Mesenchymal stem cell (in vitro differentiated cells and primary cell): ENCODE measurements at regions not wholly inside any gene's neighbourhood (a gene's known extent, or its start where the extent isn't known, plus 50 kb on each side); places are given as distances from the start of the nearest gene placed in this dataset.

Source experiments
- DNase-seq: peaks from one replicate; pipeline ENCODE4 v3.0.0-alpha.2; 2013
- H2AFZ ChIP-seq: one replicate; pipeline ENCODE4 v1.6.1; 2013; ENCODE audit warnings: low read depth, mild to moderate bottlenecking, control low read depth, inconsistent platforms, low read length, moderate library complexity
- H2AK5ac ChIP-seq: 2 replicates; pipeline ENCODE4 v1.6.1; 2013; ENCODE audit warnings: low read length, moderate library complexity, mild to moderate bottlenecking, inconsistent platforms; ENCODE audit not compliant: severe bottlenecking
- H2BK120ac ChIP-seq: one replicate; pipeline ENCODE4 v1.6.1; 2013; ENCODE audit warnings: low read depth, mild to moderate bottlenecking, inconsistent platforms, low read length, moderate library complexity
- H2BK12ac ChIP-seq, 2 experiments: one replicate each; pipeline ENCODE4 v1.6.1; 2013; ENCODE audit warnings: inconsistent platforms in 2 of 2, low read length in 2 of 2, mild to moderate bottlenecking in 2 of 2, moderate library complexity in 2 of 2, control low read depth in 1 of 2
- H2BK15ac ChIP-seq: one replicate; pipeline ENCODE4 v1.6.1; 2013; ENCODE audit warnings: mild to moderate bottlenecking, low read depth, inconsistent platforms; ENCODE audit not compliant: poor library complexity, severe bottlenecking
- H2BK5ac ChIP-seq: 2 replicates; pipeline ENCODE4 v1.6.1; 2013; ENCODE audit warnings: low read depth, mild to moderate bottlenecking, low read length, control low read depth, inconsistent platforms; ENCODE audit not compliant: poor library complexity, severe bottlenecking
- H3K14ac ChIP-seq, 2 experiments: one replicate each; pipeline ENCODE4 v1.6.1; 2013; ENCODE audit warnings: inconsistent platforms in 2 of 2, low read length in 2 of 2, control low read depth in 1 of 2, mild to moderate bottlenecking in 1 of 2, moderate library complexity in 1 of 2
- H3K18ac ChIP-seq, 2 experiments: one replicate each; pipeline ENCODE4 v1.6.1; 2013; ENCODE audit warnings: inconsistent platforms in 2 of 2, low read length in 2 of 2, control low read depth in 1 of 2, low read depth in 1 of 2, mild to moderate bottlenecking in 1 of 2
- H3K23ac ChIP-seq, 2 experiments: one replicate each; pipeline ENCODE4 v1.6.1; 2013; ENCODE audit warnings: inconsistent platforms in 2 of 2, low read length in 2 of 2, mild to moderate bottlenecking in 2 of 2, moderate library complexity in 2 of 2, control low read depth in 1 of 2
- H3K27ac ChIP-seq: 2 replicates; pipeline ENCODE4 v1.5.1; 2013; ENCODE audit warnings: mild to moderate bottlenecking, moderate library complexity, low read length, control low read depth, inconsistent platforms; ENCODE audit not compliant: poor library complexity, severe bottlenecking
- H3K27me3 ChIP-seq, 2 experiments: 2 replicates each; pipeline versions ENCODE4 v1.6.1 to v1.7.0; 2013; ENCODE audit warnings: low read length in 2 of 2, mild to moderate bottlenecking in 2 of 2, moderate library complexity in 2 of 2, control low read depth in 1 of 2, inconsistent platforms in 1 of 2; ENCODE audit not compliant: control insufficient read depth in 1 of 2, insufficient read depth in 1 of 2
- H3K36me3 ChIP-seq, 2 experiments: 2 replicates each; pipeline versions ENCODE4 v1.6.1 to v1.7.0; 2013; ENCODE audit warnings: low read length in 2 of 2, control low read depth in 1 of 2, inconsistent platforms in 1 of 2, low read depth in 1 of 2, mild to moderate bottlenecking in 1 of 2; ENCODE audit not compliant: insufficient read depth in 2 of 2, control insufficient read depth in 1 of 2
- H3K4ac ChIP-seq, 2 experiments: one replicate each; pipeline ENCODE4 v1.6.1; 2013; ENCODE audit warnings: inconsistent platforms in 2 of 2, low read length in 2 of 2, mild to moderate bottlenecking in 2 of 2, moderate library complexity in 2 of 2, control low read depth in 1 of 2, low read depth in 1 of 2
- H3K4me1 ChIP-seq: 2 replicates; pipeline ENCODE4 v1.6.1; 2013; ENCODE audit warnings: low read depth, low read length, control low read depth; ENCODE audit not compliant: control insufficient read depth, insufficient read depth
- H3K4me2 ChIP-seq: 2 replicates; pipeline ENCODE4 v1.6.1; 2013; ENCODE audit warnings: low read length, mild to moderate bottlenecking, inconsistent platforms; ENCODE audit not compliant: poor library complexity, severe bottlenecking
- H3K4me3 ChIP-seq, 2 experiments: 2 replicates each; pipeline versions ENCODE4 v1.5.1 to v1.7.0; 2013; ENCODE audit warnings: low read length in 2 of 2, mild to moderate bottlenecking in 2 of 2, control low read depth in 1 of 2, low read depth in 1 of 2; ENCODE audit not compliant: insufficient read depth in 1 of 2
- H3K79me1 ChIP-seq: replicated peaks from 2 replicates; pipeline ENCODE4 v1.6.1; 2013; ENCODE audit warnings: mild to moderate bottlenecking, control low read depth, low read length, inconsistent platforms; ENCODE audit not compliant: poor library complexity, severe bottlenecking
- H3K9ac ChIP-seq: 2 replicates; pipeline ENCODE4 v1.7.0; 2013; ENCODE audit warnings: mild to moderate bottlenecking, low read length, moderate library complexity
- H3K9me3 ChIP-seq: 2 replicates; pipeline ENCODE4 v1.7.0; 2013; ENCODE audit warnings: mild to moderate bottlenecking, low read length; ENCODE audit not compliant: control insufficient read depth
- H4K8ac ChIP-seq: one replicate; pipeline ENCODE4 v1.6.1; 2013; ENCODE audit warnings: inconsistent platforms, mild to moderate bottlenecking, low read length, moderate library complexity
- H4K91ac ChIP-seq: one replicate; pipeline ENCODE4 v1.6.1; 2013; ENCODE audit warnings: mild to moderate bottlenecking, low read length, inconsistent platforms
- WGBS: methylation state at CpG from one replicate; pipeline ENCODE4 v1.1.7; 2013; ENCODE audit warnings: mixed read lengths; 5-methylcytosine and 5-hydroxymethylcytosine counted together

- H3K4me2 ChIP-seq = no peak overlapping the region
- H2BK12ac ChIP-seq = no peak overlapping the region
- H3K4me1 ChIP-seq = no peaks in the 10 kb centered on the region
- no peak overlapping the region for H3K27ac ChIP-seq
- H3K14ac ChIP-seq = no peak overlapping the region
- DNase-seq = no peak
- no peak overlapping the region for H2BK5ac ChIP-seq
- peaks cover 4 to 16% of the 10 kb centered on the region in 2 experiments for H3K27me3 ChIP-seq
- no peak overlapping the region for H2BK15ac ChIP-seq
- H3K4me3 ChIP-seq = no peak overlapping the region
- WGBS = 58% methylated on average over 4 of the region's 4 CpGs
- no peak overlapping the region for H4K8ac ChIP-seq
- H3K9ac ChIP-seq = no peak overlapping the region
- H3K23ac ChIP-seq = no peak overlapping the region
- no peaks in the 10 kb centered on the region for H3K79me1 ChIP-seq
- H2BK120ac ChIP-seq = no peak overlapping the region
- H3K9me3 ChIP-seq = no peaks in the 10 kb centered on the region
- no peaks in the 10 kb centered on the region for H3K36me3 ChIP-seq
- H4K91ac ChIP-seq = no peak overlapping the region
- H3K18ac ChIP-seq = no peak overlapping the region
- no peak overlapping the region for H2AK5ac ChIP-seq
- H3K4ac ChIP-seq = no peak overlapping the region
- H2AFZ ChIP-seq = no peak overlapping the region
Measured at GRCh38 chr18:21928925-21929324, 188.3 kb downstream of the MIB1 start.

- H2BK15ac ChIP-seq = no peak overlapping the region
- no peak overlapping the region for H4K91ac ChIP-seq
- DNase-seq = no peak
- no peaks in the 10 kb centered on the region for H3K36me3 ChIP-seq
- H3K9me3 ChIP-seq = no peaks in the 10 kb centered on the region
- no peak overlapping the region for H3K4ac ChIP-seq
- no peak overlapping the region for H3K9ac ChIP-seq
- no peak overlapping the region for H3K23ac ChIP-seq
- no peak overlapping the region for H3K4me2 ChIP-seq
- no peak overlapping the region for H3K27ac ChIP-seq
- H3K4me3 ChIP-seq = no peak overlapping the region
- no peak overlapping the region for H2BK120ac ChIP-seq
- H2AK5ac ChIP-seq = no peak overlapping the region
- H3K4me1 ChIP-seq = no peaks in the 10 kb centered on the region
- H2BK5ac ChIP-seq = no peak overlapping the region
- no peak overlapping the region for H3K14ac ChIP-seq
- 54% methylated on average over 5 of the region's 6 CpGs for WGBS
- H3K27me3 ChIP-seq = peaks cover 4 to 26% of the 10 kb centered on the region in 2 experiments
- no peak overlapping the region for H3K18ac ChIP-seq
- H4K8ac ChIP-seq = no peak overlapping the region
- no peaks in the 10 kb centered on the region for H3K79me1 ChIP-seq
- no peak overlapping the region for H2BK12ac ChIP-seq
- H2AFZ ChIP-seq = no peak overlapping the region
Measured at GRCh38 chr18:21930177-21930576, 189.6 kb downstream of the MIB1 start.

DNA sequence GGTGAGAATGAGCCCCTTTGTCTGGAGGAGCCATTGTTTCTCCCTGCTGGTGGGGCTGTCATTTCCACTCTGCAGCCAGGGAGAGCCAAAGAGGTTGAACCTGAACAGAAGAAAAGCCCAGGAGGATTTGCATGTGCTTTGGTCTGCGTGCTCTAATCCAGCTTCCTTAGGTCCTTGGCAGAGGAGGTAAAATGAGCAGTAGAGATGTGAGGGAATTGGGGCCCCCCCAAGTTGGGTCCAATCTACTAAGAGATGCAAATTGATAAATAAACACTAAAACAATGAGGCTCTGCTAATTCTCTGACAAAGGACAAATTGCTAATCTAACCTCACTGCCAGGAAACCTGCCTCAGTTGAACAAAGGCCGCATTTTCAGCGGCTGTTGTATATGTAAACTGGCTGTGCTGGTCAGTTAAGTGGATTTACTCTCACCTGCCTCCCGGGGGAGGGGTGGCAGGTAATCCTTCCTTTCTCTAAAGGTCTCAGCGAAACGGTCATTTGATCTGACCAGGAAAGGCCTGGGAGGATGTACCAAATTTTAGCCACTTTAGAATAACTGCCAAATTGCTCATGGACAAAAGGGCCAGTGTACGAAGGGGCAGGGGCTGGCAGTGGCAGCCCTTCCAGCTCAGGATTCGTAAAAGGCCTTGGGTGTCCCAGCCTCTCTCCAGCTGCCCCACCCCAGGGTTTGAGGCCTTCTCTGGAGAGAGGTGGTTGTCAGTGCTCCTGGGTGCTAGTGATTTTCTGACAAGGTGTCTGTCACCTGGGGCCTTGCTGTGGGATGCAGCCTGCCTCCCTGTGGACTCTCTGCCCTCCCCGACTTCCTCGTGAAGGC lies 193.6 kb downstream of the MIB1 start:
- Histone ChIP-seq H3K4me1 (no peaks in the 10 kb centered on the region), H3K9me3 (no peaks in the 10 kb centered on the region), H3K14ac (no peak overlapping the region), H3K23ac (no peak overlapping the region), H2BK120ac (no peak overlapping the region), H2AFZ (no peak overlapping the region), H3K18ac (no peak overlapping the region), H4K8ac (no peak overlapping the region), H2BK5ac (no peak overlapping the region), H3K4me2 (no peak overlapping the region), H3K27me3 (peaks cover 0 to 23% of the 10 kb centered on the region in 2 experiments), H3K36me3 (no peaks in the 10 kb centered on the region), H3K27ac (no peak overlapping the region), H3K9ac (no peak overlapping the region), H4K91ac (no peak overlapping the region), H3K4ac (no peak overlapping the region), H2BK15ac (no peak overlapping the region), H2BK12ac (no peak overlapping the region), H2AK5ac (no peak overlapping the region), H3K79me1 (no peaks in the 10 kb centered on the region), H3K4me3 (no peak overlapping the region)
- DNase-seq = no peak
- 41% methylated on average over 9 of the region's 10 CpGs for WGBS

GRCh38 chr18:21934766-21935015 lies 194.1 kb downstream of the MIB1 start:
- Histone ChIP-seq H2AK5ac (no peak overlapping the region), H3K4ac (no peak overlapping the region), H3K23ac (no peak overlapping the region), H4K91ac (no peak overlapping the region), H3K9me3 (no peaks in the 10 kb centered on the region), H3K18ac (no peak overlapping the region), H4K8ac (no peak overlapping the region), H3K36me3 (no peaks in the 10 kb centered on the region), H3K27ac (no peak overlapping the region), H3K27me3 (peaks cover 0 to 19% of the 10 kb centered on the region in 2 experiments), H2BK15ac (no peak overlapping the region), H3K79me1 (no peaks in the 10 kb centered on the region), H2BK5ac (no peak overlapping the region), H3K14ac (no peak overlapping the region), H3K4me1 (no peaks in the 10 kb centered on the region), H3K4me2 (no peak overlapping the region), H3K9ac (no peak overlapping the region), H2BK120ac (no peak overlapping the region), H2BK12ac (no peak overlapping the region), H3K4me3 (no peak overlapping the region), H2AFZ (no peak overlapping the region)
- no peak for DNase-seq
- 33% methylated on average over 4 of the region's 4 CpGs for WGBS
